ENCODE measurements at regions not wholly inside any gene's neighbourhood (a gene's known extent, or its start where the extent isn't known, plus 50 kb on each side); places are given as distances from the start of the nearest gene placed in this dataset.

DNA sequence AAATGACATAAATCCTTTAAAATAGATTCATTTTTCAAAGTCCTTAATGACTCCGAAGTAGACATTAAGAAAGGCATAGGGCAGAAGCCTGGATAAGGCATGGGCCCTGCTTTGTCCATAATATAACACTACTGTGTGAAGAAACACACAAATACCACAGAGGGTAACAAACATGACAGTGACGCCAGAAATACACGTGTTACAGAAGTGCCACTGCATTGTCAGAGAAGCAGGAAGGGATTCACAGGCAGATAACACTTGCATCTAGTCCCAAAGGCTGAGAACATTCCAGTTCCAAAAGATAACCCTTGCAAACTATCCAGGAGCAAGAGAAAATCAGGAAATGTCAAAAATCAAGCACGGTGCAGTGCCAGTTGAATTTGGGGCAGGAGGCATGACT lies 633.2 kb downstream of the LIG4 start:
- H3K27ac ChIP-seq (ENCODE audit: low read depth, low read length): no peak overlapping the region
- no peak overlapping the region for H3K9ac ChIP-seq (ENCODE audit: low read length)
- H3K4me3 ChIP-seq (ENCODE audit: insufficient read depth, low read depth, low read length): no peak overlapping the region
- DNase-seq (ENCODE audit: low read depth) (no peak), FAIRE-seq (no peak)
- H3K27me3 Mint-ChIP-seq (ENCODE audit: low read depth, unreplicated experiment): no peaks in the 10 kb centered on the region
- no peak overlapping the region for H3K27ac Mint-ChIP-seq (ENCODE audit: unreplicated experiment)
- TF ChIP-seq, protein P1, sequence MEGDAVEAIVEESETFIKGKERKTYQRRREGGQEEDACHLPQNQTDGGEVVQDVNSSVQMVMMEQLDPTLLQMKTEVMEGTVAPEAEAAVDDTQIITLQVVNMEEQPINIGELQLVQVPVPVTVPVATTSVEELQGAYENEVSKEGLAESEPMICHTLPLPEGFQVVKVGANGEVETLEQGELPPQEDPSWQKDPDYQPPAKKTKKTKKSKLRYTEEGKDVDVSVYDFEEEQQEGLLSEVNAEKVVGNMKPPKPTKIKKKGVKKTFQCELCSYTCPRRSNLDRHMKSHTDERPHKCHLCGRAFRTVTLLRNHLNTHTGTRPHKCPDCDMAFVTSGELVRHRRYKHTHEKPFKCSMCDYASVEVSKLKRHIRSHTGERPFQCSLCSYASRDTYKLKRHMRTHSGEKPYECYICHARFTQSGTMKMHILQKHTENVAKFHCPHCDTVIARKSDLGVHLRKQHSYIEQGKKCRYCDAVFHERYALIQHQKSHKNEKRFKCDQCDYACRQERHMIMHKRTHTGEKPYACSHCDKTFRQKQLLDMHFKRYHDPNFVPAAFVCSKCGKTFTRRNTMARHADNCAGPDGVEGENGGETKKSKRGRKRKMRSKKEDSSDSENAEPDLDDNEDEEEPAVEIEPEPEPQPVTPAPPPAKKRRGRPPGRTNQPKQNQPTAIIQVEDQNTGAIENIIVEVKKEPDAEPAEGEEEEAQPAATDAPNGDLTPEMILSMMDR (IDR thresholded peaks at IDR 0.05; ENCODE audit: insufficient read depth, low read depth, low read length): no peak
- TF ChIP-seq EZH2 (IDR thresholded peaks at IDR 0.05; ENCODE audit: insufficient read depth, low read length): no peak
- no peaks in the 10 kb centered on the region for H3K36me3 Mint-ChIP-seq (ENCODE audit: low read depth, unreplicated experiment)
- H3K79me2 ChIP-seq (ENCODE audit: insufficient read depth, low read length): no peaks in the 10 kb centered on the region
- H3K4me2 ChIP-seq (ENCODE audit: low read length): no peak overlapping the region
- no peaks in the 10 kb centered on the region for H3K4me1 Mint-ChIP-seq (ENCODE audit: low read depth, unreplicated experiment)
- H2AFZ ChIP-seq (ENCODE audit: low read depth, low read length): no peak overlapping the region
- no peaks in the 10 kb centered on the region for H4K20me1 ChIP-seq (ENCODE audit: insufficient read depth, low read length)
- H3K27me3 ChIP-seq (ENCODE audit: insufficient read depth, low read length): no peaks in the 10 kb centered on the region
- H3K36me3 ChIP-seq (ENCODE audit: insufficient read depth, low read length): no peaks in the 10 kb centered on the region
- H3K9me3 Mint-ChIP-seq (ENCODE audit: unreplicated experiment): no peaks in the 10 kb centered on the region
- H3K4me1 ChIP-seq (ENCODE audit: insufficient read depth, low read length): no peaks in the 10 kb centered on the region
- H3K4me3 Mint-ChIP-seq (ENCODE audit: unreplicated experiment): no peak overlapping the region
- H3K9me3 ChIP-seq (ENCODE audit: insufficient read depth, low read depth, low read length): no peaks in the 10 kb centered on the region

DNA sequence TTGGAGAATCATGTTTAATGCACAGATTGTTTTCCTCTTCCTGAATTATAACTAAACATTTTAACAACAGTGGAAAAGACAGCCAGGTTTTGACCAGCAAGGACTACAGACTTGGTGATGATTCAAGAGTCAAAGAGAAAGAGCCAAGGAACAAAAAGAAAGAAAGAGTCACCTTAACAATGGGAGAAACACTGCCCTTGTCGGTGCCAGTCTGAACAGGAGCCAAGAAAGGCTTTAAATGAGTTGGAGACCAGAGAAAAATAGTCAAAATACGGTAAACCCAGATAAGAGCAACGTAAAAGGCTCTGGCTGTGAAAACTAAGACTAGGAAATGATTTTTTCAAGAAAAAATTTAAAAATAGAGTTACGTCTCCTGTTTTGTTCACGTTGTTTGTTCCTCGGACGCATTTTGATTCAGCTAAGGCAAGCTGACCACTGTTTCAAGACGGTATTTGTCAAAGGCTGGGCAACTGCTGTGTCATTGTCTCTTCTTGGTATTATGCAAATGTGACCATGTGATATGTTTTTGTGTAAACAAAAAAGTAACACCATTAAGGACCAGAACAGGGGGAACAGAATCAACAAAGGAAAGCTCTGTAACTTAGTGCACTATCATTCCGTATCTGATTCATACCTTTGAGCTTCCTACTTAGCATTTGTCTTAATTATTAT lies 634.5 kb downstream of the LIG4 start:
- Histone ChIP-seq H3K36me3 (ENCODE audit: insufficient read depth, low read length) (no peaks in the 10 kb centered on the region), H3K4me2 (ENCODE audit: low read length) (peak overlapping the region; percentile 56), H3K4me3 (ENCODE audit: insufficient read depth, low read depth, low read length) (no peak overlapping the region), H3K27ac (ENCODE audit: low read depth, low read length) (no peak overlapping the region), H3K79me2 (ENCODE audit: insufficient read depth, low read length) (no peaks in the 10 kb centered on the region), H3K27me3 (ENCODE audit: insufficient read depth, low read length) (no peaks in the 10 kb centered on the region), H3K9me3 (ENCODE audit: insufficient read depth, low read depth, low read length) (no peaks in the 10 kb centered on the region), H4K20me1 (ENCODE audit: insufficient read depth, low read length) (no peaks in the 10 kb centered on the region), H3K9ac (ENCODE audit: low read length) (no peak overlapping the region), H3K4me1 (ENCODE audit: insufficient read depth, low read length) (no peaks in the 10 kb centered on the region), H2AFZ (ENCODE audit: low read depth, low read length) (peak overlapping the region; percentile 9)
- Mint-ChIP-seq H3K36me3 (ENCODE audit: low read depth, unreplicated experiment) (no peaks in the 10 kb centered on the region), H3K27me3 (ENCODE audit: low read depth, unreplicated experiment) (no peaks in the 10 kb centered on the region), H3K9me3 (ENCODE audit: unreplicated experiment) (no peaks in the 10 kb centered on the region), H3K27ac (ENCODE audit: unreplicated experiment) (no peak overlapping the region), H3K4me1 (ENCODE audit: low read depth, unreplicated experiment) (no peaks in the 10 kb centered on the region), H3K4me3 (ENCODE audit: unreplicated experiment) (no peak overlapping the region)
- DNase-seq (ENCODE audit: low read depth) (no peak), FAIRE-seq (no peak)
- TF ChIP-seq, protein P1 (IDR thresholded peaks at IDR 0.05; ENCODE audit: insufficient read depth, low read depth, low read length): no peak
- TF ChIP-seq EZH2 (IDR thresholded peaks at IDR 0.05; ENCODE audit: insufficient read depth, low read length): no peak

DNA sequence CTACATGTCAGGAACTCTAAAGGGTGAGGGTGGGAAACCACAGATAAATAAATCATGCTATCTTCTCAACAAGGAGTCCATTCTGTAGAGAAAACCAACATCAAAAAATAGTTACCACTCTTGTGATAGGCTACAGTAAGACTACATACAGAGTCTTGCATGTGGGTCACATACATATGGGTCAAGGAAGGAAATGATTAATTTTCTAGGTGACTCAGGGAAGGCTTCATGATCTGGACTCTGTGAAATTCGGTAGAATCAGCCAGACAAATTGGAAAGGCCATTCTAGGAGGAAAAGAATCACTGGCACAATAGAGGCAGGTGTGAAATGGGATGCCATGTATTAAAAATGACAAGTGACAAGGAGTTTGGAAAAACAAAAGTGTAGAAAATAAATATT lies 638.9 kb downstream of the LIG4 start:
- Mint-ChIP-seq H3K36me3 (ENCODE audit: low read depth, unreplicated experiment) (no peaks in the 10 kb centered on the region), H3K27me3 (ENCODE audit: low read depth, unreplicated experiment) (no peaks in the 10 kb centered on the region), H3K4me3 (ENCODE audit: unreplicated experiment) (no peak overlapping the region), H3K4me1 (ENCODE audit: low read depth, unreplicated experiment) (no peaks in the 10 kb centered on the region), H3K9me3 (ENCODE audit: unreplicated experiment) (no peaks in the 10 kb centered on the region), H3K27ac (ENCODE audit: unreplicated experiment) (no peak overlapping the region)
- Histone ChIP-seq H3K4me1 (ENCODE audit: insufficient read depth, low read length) (no peaks in the 10 kb centered on the region), H3K4me3 (ENCODE audit: insufficient read depth, low read depth, low read length) (no peak overlapping the region), H3K4me2 (ENCODE audit: low read length) (no peak overlapping the region), H3K9me3 (ENCODE audit: insufficient read depth, low read depth, low read length) (no peaks in the 10 kb centered on the region), H3K9ac (ENCODE audit: low read length) (no peak overlapping the region), H3K27ac (ENCODE audit: low read depth, low read length) (no peak overlapping the region), H2AFZ (ENCODE audit: low read depth, low read length) (no peak overlapping the region), H3K27me3 (ENCODE audit: insufficient read depth, low read length) (no peaks in the 10 kb centered on the region), H4K20me1 (ENCODE audit: insufficient read depth, low read length) (no peaks in the 10 kb centered on the region), H3K79me2 (ENCODE audit: insufficient read depth, low read length) (no peaks in the 10 kb centered on the region), H3K36me3 (ENCODE audit: insufficient read depth, low read length) (no peaks in the 10 kb centered on the region)
- FAIRE-seq (no peak), DNase-seq (ENCODE audit: low read depth) (no peak)
- TF ChIP-seq, protein P1 (IDR thresholded peaks at IDR 0.05; ENCODE audit: insufficient read depth, low read depth, low read length): no peak
- TF ChIP-seq EZH2 (IDR thresholded peaks at IDR 0.05; ENCODE audit: insufficient read depth, low read length): no peak

All from astrocyte (in vitro differentiated cells and primary cell).